A549 (cell line): ENCODE measurements at regions not wholly inside any gene's neighbourhood (a gene's known extent, or its start where the extent isn't known, plus 50 kb on each side); places are given as distances from the start of the nearest gene placed in this dataset.

Experiments
- ATAC-seq, 2 experiments: fragments of 200-7000 bp in 1 of 2; fragments of >200 bp in 1 of 2; cut with Nextera tagmentation in 1 of 2; cut with Tn5 transposase in 1 of 2; 3 replicates each; pipeline versions ENCODE4 v1.8.0 to v1.9.1; 2018 to 2020; ENCODE audit warnings: mild to moderate bottlenecking in 1 of 2, moderate library complexity in 1 of 2
- CTCF ChIA-PET: fragments of 300-600 bp; sonication (Branson Sonifier 250); formaldehyde crosslinking; extraction: SDS; loops from one replicate; lab custom pipeline; 2021; ENCODE audit warnings: antibody characterized with exemption, inconsistent platforms; lab: Yijun Ruan, JAX
- POLR2A ChIA-PET: fragments of 350-600 bp; formaldehyde crosslinking; extraction: SDS; loops from one replicate; lab custom pipeline; 2021; ENCODE audit warnings: antibody characterized with exemption, inconsistent platforms; lab: Yijun Ruan, JAX
- DNase-seq, 2 experiments: peaks; one replicate each; pipeline versions ENCODE4 v3.0.0 to v3.0.0-alpha.2; 2011 to 2016; ENCODE audit warnings: low read depth in 1 of 2, low spot score in 1 of 2
- FAIRE-seq: peaks from 2 replicates; lab custom pipeline; 2011; peaks lifted over from hg19 to GRCh38; lab: Jason Lieb, UNC
- H3K27ac ChIP-seq, 2 experiments: fragments of >200 bp; sonication (Bioruptor Twin); formaldehyde crosslinking; 3 replicates each; pipeline ENCODE4 v1.5.1; 2016 to 2017
- H3K4me1 ChIP-seq: fragments of >200 bp; sonication (Bioruptor Twin); formaldehyde crosslinking; 3 replicates; pipeline ENCODE4 v1.6.1; 2016
- H3K4me2 ChIP-seq: fragments of >200 bp; sonication (Bioruptor Twin); formaldehyde crosslinking; 3 replicates; pipeline ENCODE4 v1.6.1; 2016
- H3K4me3 ChIP-seq: fragments of >200 bp; sonication (Bioruptor Twin); formaldehyde crosslinking; 3 replicates; pipeline ENCODE4 v1.5.1; 2016
- H3K9me3 ChIP-seq: fragments of >200 bp; sonication (Bioruptor Twin); formaldehyde crosslinking; 3 replicates; pipeline ENCODE4 v1.6.1; 2016
- BHLHE40 ChIP-seq: IDR thresholded peaks from 2 replicates; pipeline ENCODE4 v1.6.1; 2012; ENCODE audit warnings: low read depth, low read length, inconsistent platforms
- CBX8 ChIP-seq: fragments of 200-600 bp; sonication (generic); IDR thresholded peaks from 2 replicates; pipeline ENCODE4 v1.6.1; 2016
- CHD2 ChIP-seq: fragments of 150-350 bp; IDR thresholded peaks from 2 replicates; pipeline ENCODE4 v1.6.1; 2014; ENCODE audit warnings: low read length; ENCODE audit not compliant: partially characterized antibody
- EP300 ChIP-seq, 2 experiments: fragments of >200 bp; sonication (Bioruptor Twin); formaldehyde crosslinking; IDR thresholded peaks; 2 replicates in 1 of 2; 3 replicates in 1 of 2; pipeline ENCODE4 v1.6.1; 2016 to 2017
- FOSB ChIP-seq: fragments of 250-450 bp; sonication (Bioruptor Pico); IDR thresholded peaks from 2 replicates; pipeline ENCODE4 v1.5.0; 2020; ENCODE audit warnings: mild to moderate bottlenecking, moderate library complexity
- FOSL2 ChIP-seq, 2 experiments: fragments of 450-650 bp in 1 of 2; fragments of >200 bp in 1 of 2; sonication (Bioruptor Twin) in 1 of 2; formaldehyde crosslinking; IDR thresholded peaks; 2 replicates each; pipeline versions ENCODE4 v1.5.0 to v1.6.1; 2016 to 2020; ENCODE audit warnings: mild to moderate bottlenecking in 1 of 2, moderate library complexity in 1 of 2
- GATA3 ChIP-seq: IDR thresholded peaks from 2 replicates; pipeline ENCODE4 v1.6.1; 2012; ENCODE audit warnings: borderline replicate concordance
- HDAC2 ChIP-seq: fragments of 200-600 bp; sonication (generic); IDR thresholded peaks from 2 replicates; pipeline ENCODE4 v1.6.1; 2016
- HEYL ChIP-seq: fragments of 250-450 bp; sonication (Bioruptor Pico); IDR thresholded peaks from 2 replicates; pipeline ENCODE4 v1.8.0; 2021; ENCODE audit warnings: mild to moderate bottlenecking, moderate library complexity
- HOXA7 ChIP-seq: fragments of 250-450 bp; sonication (Bioruptor Pico); IDR thresholded peaks from 2 replicates; pipeline ENCODE4 v1.5.0; 2020; ENCODE audit warnings: mild to moderate bottlenecking, moderate library complexity
- HOXB5 ChIP-seq: fragments of 250-450 bp; sonication (Bioruptor Pico); IDR thresholded peaks from 2 replicates; pipeline ENCODE4 v1.5.0; 2020; ENCODE audit warnings: mild to moderate bottlenecking, moderate library complexity
- MYC ChIP-seq: IDR thresholded peaks from 2 replicates; pipeline ENCODE4 v1.6.1; 2012; ENCODE audit warnings: mild to moderate bottlenecking, inconsistent platforms, low read length, improper control_type of control experiment, borderline replicate concordance
- NFE2L2 ChIP-seq: fragments of 150-350 bp; conservative IDR thresholded peaks from 2 replicates; pipeline ENCODE4 v1.6.1; 2014; ENCODE audit warnings: low read length
- NPAS2 ChIP-seq: fragments of 250-450 bp; sonication (Bioruptor Pico); IDR thresholded peaks from 2 replicates; pipeline ENCODE4 v1.8.0; 2022; ENCODE audit warnings: mild to moderate bottlenecking, moderate library complexity, borderline replicate concordance
- PHF8 ChIP-seq: fragments of 200-600 bp; sonication (generic); IDR thresholded peaks from 2 replicates; pipeline ENCODE4 v1.6.1; 2016; ENCODE audit warnings: low read depth, mild to moderate bottlenecking, antibody characterized with exemption, moderate library complexity, borderline replicate concordance
- POLR2A ChIP-seq: IDR thresholded peaks from 2 replicates; pipeline ENCODE4 v1.6.1; 2012; ENCODE audit warnings: mild to moderate bottlenecking, low read length
- POLR2AphosphoS2 ChIP-seq: conservative IDR thresholded peaks from 2 replicates; pipeline ENCODE4 v1.6.1; 2012; ENCODE audit warnings: low read length, improper control_type of control experiment, inconsistent platforms
- TFCP2L1 ChIP-seq: fragments of 250-450 bp; sonication (Bioruptor Pico); IDR thresholded peaks from 2 replicates; pipeline ENCODE4 v1.5.0; 2021; ENCODE audit warnings: mild to moderate bottlenecking
- TP53 ChIP-seq: fragments of 250-450 bp; sonication (Bioruptor Pico); IDR thresholded peaks from 2 replicates; pipeline ENCODE4 v1.5.0; 2021; ENCODE audit warnings: mild to moderate bottlenecking, moderate library complexity
- ZFP36 ChIP-seq: fragments of 450-650 bp; IDR thresholded peaks from 2 replicates; pipeline ENCODE4 v1.6.1; 2014; ENCODE audit warnings: borderline replicate concordance; ENCODE audit not compliant: partially characterized antibody
- ZNF302 ChIP-seq: fragments of 250-450 bp; sonication (Bioruptor Pico); IDR thresholded peaks from 2 replicates; pipeline ENCODE4 v1.9.0; 2021; ENCODE audit warnings: inconsistent platforms, mild to moderate bottlenecking, moderate library complexity
- WGBS: methylation state at CpG from one replicate; pipeline ENCODE4 v1.1.6; 2017; ENCODE audit errors: missing lambda C conversion rate; 5-methylcytosine and 5-hydroxymethylcytosine counted together
- TF ChIP-seq, protein P1 (sequence below): fragments of >200 bp; sonication (Bioruptor Twin); formaldehyde crosslinking; IDR thresholded peaks from 3 replicates; pipeline ENCODE4 v1.6.1; 2016
- TF ChIP-seq, protein P2 (sequence below): fragments of 250-450 bp; sonication (Bioruptor Pico); IDR thresholded peaks from 2 replicates; pipeline ENCODE4 v1.5.0; 2020; ENCODE audit warnings: low read depth, mild to moderate bottlenecking, moderate library complexity
- TF ChIP-seq, protein P3 (sequence below): IDR thresholded peaks from 2 replicates; pipeline ENCODE4 v1.6.1; 2012; ENCODE audit warnings: low read depth, borderline replicate concordance
- TF ChIP-seq, protein P4 (sequence below): fragments of >200 bp; sonication (Bioruptor Twin); formaldehyde crosslinking; IDR thresholded peaks from 2 replicates; pipeline ENCODE4 v1.6.1; 2016
- TF ChIP-seq, protein P5 (sequence below): fragments of 200-600 bp; sonication (generic); IDR thresholded peaks from 2 replicates; pipeline ENCODE4 v1.6.1; 2016; ENCODE audit warnings: antibody characterized with exemption, mild to moderate bottlenecking, moderate library complexity
- TF ChIP-seq, protein P6 (sequence below): IDR thresholded peaks from 2 replicates; pipeline ENCODE4 v1.6.1; 2012

DNA sequence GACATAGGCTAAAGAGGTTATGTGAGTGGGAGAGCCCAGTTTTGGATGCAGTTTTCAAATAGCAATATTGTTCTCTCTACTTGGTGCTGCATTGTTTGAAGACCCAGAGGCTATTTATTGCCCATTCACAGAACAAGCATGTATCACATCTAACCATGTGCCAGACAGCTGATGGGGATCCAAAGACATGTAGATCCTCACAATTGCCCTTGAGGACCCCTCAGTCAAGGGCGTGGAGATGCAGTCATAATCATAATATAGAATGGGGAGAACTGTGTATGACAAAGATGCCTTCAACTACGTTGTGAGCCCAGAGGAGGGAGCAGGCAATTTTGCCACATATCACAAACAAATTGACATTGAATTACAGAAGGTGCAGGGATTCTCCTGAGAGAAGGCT lies 70.5 kb downstream of the NHLRC3 start:
- ChIA-PET CTCF (interaction anchor here (1.0 kb wide), 1 partner anchor 11 kb away, joined by 3 read pairs; no protein-coding TSS in a partner anchor), POLR2A (no interaction called here)
- H3K4me3 ChIP-seq: no peak overlapping the region
- no peak overlapping the region for H3K27ac ChIP-seq
- no peaks in the 10 kb centered on the region for H3K9me3 ChIP-seq
- TF ChIP-seq POLR2AphosphoS2 (no peak), NPAS2 (no peak), HEYL (CRISPR knock-in tag) (no peak), CHD2 (no peak), GATA3 (no peak), ZNF302 (CRISPR knock-in tag) (no peak), CBX8 (no peak), NFE2L2 (no peak), EP300 (IDR thresholded peaks at IDR 0.05) (no peak)
- TF ChIP-seq, protein P1, sequence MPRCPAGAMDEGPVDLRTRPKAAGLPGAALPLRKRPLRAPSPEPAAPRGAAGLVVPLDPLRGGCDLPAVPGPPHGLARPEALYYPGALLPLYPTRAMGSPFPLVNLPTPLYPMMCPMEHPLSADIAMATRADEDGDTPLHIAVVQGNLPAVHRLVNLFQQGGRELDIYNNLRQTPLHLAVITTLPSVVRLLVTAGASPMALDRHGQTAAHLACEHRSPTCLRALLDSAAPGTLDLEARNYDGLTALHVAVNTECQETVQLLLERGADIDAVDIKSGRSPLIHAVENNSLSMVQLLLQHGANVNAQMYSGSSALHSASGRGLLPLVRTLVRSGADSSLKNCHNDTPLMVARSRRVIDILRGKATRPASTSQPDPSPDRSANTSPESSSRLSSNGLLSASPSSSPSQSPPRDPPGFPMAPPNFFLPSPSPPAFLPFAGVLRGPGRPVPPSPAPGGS: no peak
- TF ChIP-seq, protein P2, sequence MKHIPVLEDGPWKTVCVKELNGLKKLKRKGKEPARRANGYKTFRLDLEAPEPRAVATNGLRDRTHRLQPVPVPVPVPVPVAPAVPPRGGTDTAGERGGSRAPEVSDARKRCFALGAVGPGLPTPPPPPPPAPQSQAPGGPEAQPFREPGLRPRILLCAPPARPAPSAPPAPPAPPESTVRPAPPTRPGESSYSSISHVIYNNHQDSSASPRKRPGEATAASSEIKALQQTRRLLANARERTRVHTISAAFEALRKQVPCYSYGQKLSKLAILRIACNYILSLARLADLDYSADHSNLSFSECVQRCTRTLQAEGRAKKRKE (CRISPR knock-in tag): no peak
- TF ChIP-seq, protein P3, sequence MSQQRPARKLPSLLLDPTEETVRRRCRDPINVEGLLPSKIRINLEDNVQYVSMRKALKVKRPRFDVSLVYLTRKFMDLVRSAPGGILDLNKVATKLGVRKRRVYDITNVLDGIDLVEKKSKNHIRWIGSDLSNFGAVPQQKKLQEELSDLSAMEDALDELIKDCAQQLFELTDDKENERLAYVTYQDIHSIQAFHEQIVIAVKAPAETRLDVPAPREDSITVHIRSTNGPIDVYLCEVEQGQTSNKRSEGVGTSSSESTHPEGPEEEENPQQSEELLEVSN: no peak
- FAIRE-seq (no peak), ATAC-seq (no peak), DNase-seq (no peak)
- no peaks in the 10 kb centered on the region for H3K4me1 ChIP-seq
- WGBS: 5% methylated on average over 2 of the region's 2 CpGs
- no peak overlapping the region for H3K4me2 ChIP-seq

DNA sequence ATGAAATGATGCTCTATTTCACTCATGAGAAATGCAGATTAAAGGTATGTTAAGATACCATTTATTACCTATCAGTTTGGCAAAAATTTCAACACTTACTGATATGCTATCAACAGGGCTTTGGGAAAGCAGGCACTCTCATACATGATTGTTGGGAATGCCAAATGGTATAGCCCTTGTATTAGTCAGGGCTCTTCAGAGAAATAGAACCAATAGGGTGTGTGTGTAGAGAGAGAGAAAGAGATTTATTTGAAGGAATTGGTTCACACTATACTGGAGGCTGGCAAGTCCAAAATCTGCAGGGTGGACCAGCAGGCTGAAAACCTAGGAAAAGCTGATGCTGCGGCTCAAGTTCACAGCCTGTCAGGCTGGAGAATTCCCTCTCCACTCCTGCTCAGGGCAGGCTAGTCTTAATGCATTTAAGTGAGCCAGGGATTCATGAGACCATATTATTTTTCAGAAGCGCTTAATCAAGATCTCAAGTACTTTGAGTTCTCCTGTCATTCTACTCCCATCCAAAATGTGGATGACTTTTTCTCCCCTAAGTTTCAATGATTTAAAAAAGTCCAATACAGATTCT lies 72.4 kb downstream of the NHLRC3 start:
- ChIA-PET CTCF (no interaction called here), POLR2A (no interaction called here)
- DNase-seq: no peak
- WGBS: 28% methylated on average over 2 of the region's 2 CpGs
- H3K9me3 ChIP-seq: no peaks in the 10 kb centered on the region
- H3K4me1 ChIP-seq: no peaks in the 10 kb centered on the region
- no peak overlapping the region for H3K27ac ChIP-seq
- no peak for ATAC-seq
- no peak for FAIRE-seq
- no peak overlapping the region for H3K4me2 ChIP-seq
- no peak overlapping the region for H3K4me3 ChIP-seq
- TF ChIP-seq FOSB (no peak), TFCP2L1 (CRISPR knock-in tag) (no peak), HDAC2 (no peak), TP53 (CRISPR knock-in tag) (no peak)

DNA sequence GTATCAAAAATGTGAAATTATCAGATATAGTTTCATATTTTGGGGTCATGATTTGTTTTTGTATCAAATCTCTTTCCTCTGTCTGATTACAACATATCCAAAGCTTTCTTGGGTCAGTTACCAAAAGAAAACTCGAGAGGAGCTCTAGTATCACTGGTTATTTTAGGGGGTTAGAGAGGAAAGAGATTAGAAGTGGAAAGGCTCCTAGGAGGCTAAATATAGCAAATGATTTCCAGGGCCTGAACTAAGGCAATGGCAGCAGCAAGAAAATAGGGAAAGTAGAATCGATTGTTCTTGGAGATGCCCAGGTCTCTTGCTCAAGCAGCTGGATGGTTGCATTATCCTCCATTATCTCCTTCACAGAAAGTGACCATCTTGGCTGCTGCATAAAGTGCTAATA lies 72.9 kb downstream of the NHLRC3 start:
- Histone ChIP-seq H3K4me1 (no peaks in the 10 kb centered on the region), H3K27ac (no peak overlapping the region), H3K9me3 (no peaks in the 10 kb centered on the region), H3K4me3 (no peak overlapping the region), H3K4me2 (no peak overlapping the region)
- ChIA-PET CTCF (no interaction called here), POLR2A (no interaction called here)
- TF ChIP-seq CBX8 (no peak), FOSL2 (IDR thresholded peaks at IDR 0.05) (no peak), FOSL2 (CRISPR knock-in tag; IDR thresholded peaks at IDR 0.05) (no peak), MYC (no peak), BHLHE40 (no peak), ZFP36 (no peak), EP300 (IDR thresholded peaks at IDR 0.05) (no peak), HOXA7 (CRISPR knock-in tag) (no peak), HDAC2 (no peak), PHF8 (no peak), NFE2L2 (no peak), POLR2A (no peak), HOXB5 (CRISPR knock-in tag) (no peak)
- TF ChIP-seq, protein P4, sequence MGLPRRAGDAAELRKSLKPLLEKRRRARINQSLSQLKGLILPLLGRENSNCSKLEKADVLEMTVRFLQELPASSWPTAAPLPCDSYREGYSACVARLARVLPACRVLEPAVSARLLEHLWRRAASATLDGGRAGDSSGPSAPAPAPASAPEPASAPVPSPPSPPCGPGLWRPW: no peak
- TF ChIP-seq, protein P3: no peak
- TF ChIP-seq, protein P5, sequence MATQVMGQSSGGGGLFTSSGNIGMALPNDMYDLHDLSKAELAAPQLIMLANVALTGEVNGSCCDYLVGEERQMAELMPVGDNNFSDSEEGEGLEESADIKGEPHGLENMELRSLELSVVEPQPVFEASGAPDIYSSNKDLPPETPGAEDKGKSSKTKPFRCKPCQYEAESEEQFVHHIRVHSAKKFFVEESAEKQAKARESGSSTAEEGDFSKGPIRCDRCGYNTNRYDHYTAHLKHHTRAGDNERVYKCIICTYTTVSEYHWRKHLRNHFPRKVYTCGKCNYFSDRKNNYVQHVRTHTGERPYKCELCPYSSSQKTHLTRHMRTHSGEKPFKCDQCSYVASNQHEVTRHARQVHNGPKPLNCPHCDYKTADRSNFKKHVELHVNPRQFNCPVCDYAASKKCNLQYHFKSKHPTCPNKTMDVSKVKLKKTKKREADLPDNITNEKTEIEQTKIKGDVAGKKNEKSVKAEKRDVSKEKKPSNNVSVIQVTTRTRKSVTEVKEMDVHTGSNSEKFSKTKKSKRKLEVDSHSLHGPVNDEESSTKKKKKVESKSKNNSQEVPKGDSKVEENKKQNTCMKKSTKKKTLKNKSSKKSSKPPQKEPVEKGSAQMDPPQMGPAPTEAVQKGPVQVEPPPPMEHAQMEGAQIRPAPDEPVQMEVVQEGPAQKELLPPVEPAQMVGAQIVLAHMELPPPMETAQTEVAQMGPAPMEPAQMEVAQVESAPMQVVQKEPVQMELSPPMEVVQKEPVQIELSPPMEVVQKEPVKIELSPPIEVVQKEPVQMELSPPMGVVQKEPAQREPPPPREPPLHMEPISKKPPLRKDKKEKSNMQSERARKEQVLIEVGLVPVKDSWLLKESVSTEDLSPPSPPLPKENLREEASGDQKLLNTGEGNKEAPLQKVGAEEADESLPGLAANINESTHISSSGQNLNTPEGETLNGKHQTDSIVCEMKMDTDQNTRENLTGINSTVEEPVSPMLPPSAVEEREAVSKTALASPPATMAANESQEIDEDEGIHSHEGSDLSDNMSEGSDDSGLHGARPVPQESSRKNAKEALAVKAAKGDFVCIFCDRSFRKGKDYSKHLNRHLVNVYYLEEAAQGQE: no peak
- TF ChIP-seq, protein P6, sequence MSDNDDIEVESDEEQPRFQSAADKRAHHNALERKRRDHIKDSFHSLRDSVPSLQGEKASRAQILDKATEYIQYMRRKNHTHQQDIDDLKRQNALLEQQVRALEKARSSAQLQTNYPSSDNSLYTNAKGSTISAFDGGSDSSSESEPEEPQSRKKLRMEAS: no peak
- ATAC-seq (no peak), FAIRE-seq (no peak), DNase-seq (no peak)
- 0% methylated on average over 2 of the region's 2 CpGs for WGBS
